Osteoblast (primary cell): ENCODE measurements at regions not wholly inside any gene's neighbourhood (a gene's known extent, or its start where the extent isn't known, plus 50 kb on each side); places are given as distances from the start of the nearest gene placed in this dataset. TPM values are rescaled to one million over a fixed set of nuclear protein-coding genes. Genes with fewer than 3 reads are reported as not detected.

Source experiments
- DNase-seq: peaks from one replicate; pipeline ENCODE4 v3.0.0; 2011; ENCODE audit warnings: low spot score, mixed read lengths; ENCODE audit not compliant: insufficient read length; ENCODE audit errors: missing footprints
- H2AFZ ChIP-seq: 2 replicates; pipeline ENCODE4 v1.6.0; 2011; ENCODE audit warnings: mild to moderate bottlenecking, low read length
- H3K27ac ChIP-seq: 2 replicates; pipeline ENCODE4 v1.5.1; 2011; ENCODE audit warnings: mild to moderate bottlenecking, low read depth, low read length, moderate library complexity
- H3K27me3 ChIP-seq: 2 replicates; pipeline ENCODE4 v1.6.0; 2012; ENCODE audit warnings: mild to moderate bottlenecking, control low read depth, inconsistent platforms, low read length, moderate library complexity; ENCODE audit not compliant: insufficient read depth
- H3K36me3 ChIP-seq: 2 replicates; pipeline ENCODE4 v1.5.1; 2011; ENCODE audit warnings: mild to moderate bottlenecking, low read length, control low read depth, moderate library complexity; ENCODE audit not compliant: insufficient read depth
- H3K4me1 ChIP-seq: 2 replicates; pipeline ENCODE4 v1.5.1; 2011; ENCODE audit warnings: mild to moderate bottlenecking, low read length, control low read depth, moderate library complexity; ENCODE audit not compliant: insufficient read depth
- H3K4me2 ChIP-seq: 2 replicates; pipeline ENCODE4 v1.6.0; 2011; ENCODE audit warnings: mild to moderate bottlenecking, low read length; ENCODE audit not compliant: insufficient read depth
- H3K4me3 ChIP-seq: fragments of 200-600 bp; sonication (generic); 3 replicates; pipeline ENCODE4 v1.5.1; 2012; ENCODE audit warnings: mild to moderate bottlenecking, low read length, inconsistent platforms; ENCODE audit not compliant: insufficient read depth
- H3K79me2 ChIP-seq: 2 replicates; pipeline ENCODE4 v1.6.0; 2012; ENCODE audit warnings: mild to moderate bottlenecking, low read length, control low read depth, inconsistent platforms; ENCODE audit not compliant: insufficient read depth
- H3K9me3 ChIP-seq: 2 replicates; pipeline ENCODE4 v1.5.1; 2011; ENCODE audit warnings: low read depth, low read length, control low read depth
- H4K20me1 ChIP-seq: 2 replicates; pipeline ENCODE4 v1.6.0; 2012; ENCODE audit warnings: mild to moderate bottlenecking, low read length, control low read depth; ENCODE audit not compliant: insufficient read depth
- small RNA-seq: library from RNA; depleted of rRNA; stranded (forward); fragments of <200 nt; gene quantifications from one replicate; pipeline ENCODE3, GENCODE V24; 2012
- TF ChIP-seq, protein P1 (sequence below): IDR thresholded peaks from 2 replicates; pipeline ENCODE4 v1.5.1; 2011; ENCODE audit warnings: mild to moderate bottlenecking, low read depth, low read length, moderate library complexity; ENCODE audit errors: extremely low read depth

GRCh38 chr4:18081708-18082107 is 60.2 kb upstream of the LCORL start:
- Histone ChIP-seq H3K79me2 (no peaks in the 10 kb centered on the region), H2AFZ (no peak overlapping the region), H3K4me1 (no peaks in the 10 kb centered on the region), H3K4me2 (no peak overlapping the region), H3K27me3 (no peaks in the 10 kb centered on the region), H4K20me1 (no peaks in the 10 kb centered on the region), H3K4me3 (no peak overlapping the region), H3K27ac (no peak overlapping the region), H3K9me3 (no peaks in the 10 kb centered on the region), H3K36me3 (no peaks in the 10 kb centered on the region)
- TF ChIP-seq, protein P1, sequence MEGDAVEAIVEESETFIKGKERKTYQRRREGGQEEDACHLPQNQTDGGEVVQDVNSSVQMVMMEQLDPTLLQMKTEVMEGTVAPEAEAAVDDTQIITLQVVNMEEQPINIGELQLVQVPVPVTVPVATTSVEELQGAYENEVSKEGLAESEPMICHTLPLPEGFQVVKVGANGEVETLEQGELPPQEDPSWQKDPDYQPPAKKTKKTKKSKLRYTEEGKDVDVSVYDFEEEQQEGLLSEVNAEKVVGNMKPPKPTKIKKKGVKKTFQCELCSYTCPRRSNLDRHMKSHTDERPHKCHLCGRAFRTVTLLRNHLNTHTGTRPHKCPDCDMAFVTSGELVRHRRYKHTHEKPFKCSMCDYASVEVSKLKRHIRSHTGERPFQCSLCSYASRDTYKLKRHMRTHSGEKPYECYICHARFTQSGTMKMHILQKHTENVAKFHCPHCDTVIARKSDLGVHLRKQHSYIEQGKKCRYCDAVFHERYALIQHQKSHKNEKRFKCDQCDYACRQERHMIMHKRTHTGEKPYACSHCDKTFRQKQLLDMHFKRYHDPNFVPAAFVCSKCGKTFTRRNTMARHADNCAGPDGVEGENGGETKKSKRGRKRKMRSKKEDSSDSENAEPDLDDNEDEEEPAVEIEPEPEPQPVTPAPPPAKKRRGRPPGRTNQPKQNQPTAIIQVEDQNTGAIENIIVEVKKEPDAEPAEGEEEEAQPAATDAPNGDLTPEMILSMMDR: no peak
- DNase-seq: no peak

DNA sequence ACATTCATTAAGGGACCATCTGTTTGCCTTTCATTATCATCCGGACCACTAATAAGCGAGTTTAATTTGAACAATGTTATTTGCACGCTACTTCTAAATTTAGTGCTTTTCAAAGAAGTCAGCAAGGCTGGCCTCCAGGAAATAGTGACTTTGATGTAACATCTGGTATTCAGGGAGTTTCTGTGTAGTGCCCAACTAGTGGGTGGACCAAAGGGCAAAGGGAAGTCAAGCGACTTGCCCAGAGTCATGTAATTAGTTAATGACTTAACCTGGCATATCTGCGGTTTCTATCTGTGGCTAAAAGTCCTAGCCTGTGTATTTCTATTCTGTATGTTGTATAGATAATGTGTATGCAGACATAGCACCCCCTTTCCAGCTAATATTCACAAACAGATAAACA is 56.3 kb upstream of the LCORL start:
- no peak overlapping the region for H2AFZ ChIP-seq
- no peaks in the 10 kb centered on the region for H3K36me3 ChIP-seq
- TF ChIP-seq, protein P1: no peak
- H3K4me2 ChIP-seq: no peak overlapping the region
- no peak overlapping the region for H3K4me3 ChIP-seq
- H3K27ac ChIP-seq: no peak overlapping the region
- H4K20me1 ChIP-seq: no peaks in the 10 kb centered on the region
- H3K79me2 ChIP-seq: no peaks in the 10 kb centered on the region
- H3K9me3 ChIP-seq: no peaks in the 10 kb centered on the region
- H3K27me3 ChIP-seq: no peaks in the 10 kb centered on the region
- no peaks in the 10 kb centered on the region for H3K4me1 ChIP-seq
- no peak for DNase-seq

- H3K9me3 ChIP-seq: no peaks in the 10 kb centered on the region
- H3K4me1 ChIP-seq: no peaks in the 10 kb centered on the region
- no peak overlapping the region for H3K27ac ChIP-seq
- H2AFZ ChIP-seq: no peak overlapping the region
- peak; percentile 1 for DNase-seq
- no peaks in the 10 kb centered on the region for H3K36me3 ChIP-seq
- no peaks in the 10 kb centered on the region for H4K20me1 ChIP-seq
- no peaks in the 10 kb centered on the region for H3K27me3 ChIP-seq
- H3K4me2 ChIP-seq: no peak overlapping the region
- H3K4me3 ChIP-seq: no peak overlapping the region
- TF ChIP-seq, protein P1: no peak
- H3K79me2 ChIP-seq: no peaks in the 10 kb centered on the region
Measured at GRCh38 chr4:18075823-18076433, 54.4 kb upstream of the LCORL start.

- peak; percentile 6 for DNase-seq
- Histone ChIP-seq H4K20me1 (no peaks in the 10 kb centered on the region), H2AFZ (no peak overlapping the region), H3K4me1 (no peaks in the 10 kb centered on the region), H3K9me3 (no peaks in the 10 kb centered on the region), H3K36me3 (no peaks in the 10 kb centered on the region), H3K27me3 (no peaks in the 10 kb centered on the region), H3K79me2 (no peaks in the 10 kb centered on the region), H3K4me2 (no peak overlapping the region), H3K4me3 (no peak overlapping the region), H3K27ac (no peak overlapping the region)
- TF ChIP-seq, protein P1: no peak
Measured at GRCh38 chr4:18071894-18072293, 50.3 kb upstream of the LCORL start.

Small RNA genes in the stretch of these regions (small RNA-seq; reads per million reads assigned to genes)
- not detected for gene RNA5SP157
